ENCODE measurements at regions not wholly inside any gene's neighbourhood (a gene's known extent, or its start where the extent isn't known, plus 50 kb on each side); places are given as distances from the start of the nearest gene placed in this dataset.
"Not testable (repeated sequence)": the region's sequence is repeated elsewhere in the genome, so short reads cannot be mapped to it uniquely, and the experiment has no call there.

DNA sequence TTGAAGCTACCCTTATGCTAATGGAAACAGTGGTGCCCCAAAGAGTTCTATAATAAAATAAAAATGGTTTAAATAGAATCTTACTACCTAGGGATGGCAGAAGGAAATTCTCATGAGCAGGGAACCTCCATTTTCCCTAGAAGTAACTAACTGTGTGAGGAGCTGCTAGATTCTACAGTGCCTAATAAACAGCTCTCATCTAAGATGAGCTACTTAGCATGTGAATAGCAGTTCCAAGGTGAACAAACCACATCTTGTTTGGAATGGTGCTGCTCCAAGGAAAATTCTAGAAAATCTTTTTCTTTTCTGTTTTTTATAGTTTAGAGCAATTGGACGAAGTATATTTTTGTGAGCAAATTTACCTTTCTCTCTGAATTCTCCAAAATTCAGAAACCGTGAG is 1015.3 kb upstream of the NOVA1 start:
- TF ChIP-seq, protein P1, sequence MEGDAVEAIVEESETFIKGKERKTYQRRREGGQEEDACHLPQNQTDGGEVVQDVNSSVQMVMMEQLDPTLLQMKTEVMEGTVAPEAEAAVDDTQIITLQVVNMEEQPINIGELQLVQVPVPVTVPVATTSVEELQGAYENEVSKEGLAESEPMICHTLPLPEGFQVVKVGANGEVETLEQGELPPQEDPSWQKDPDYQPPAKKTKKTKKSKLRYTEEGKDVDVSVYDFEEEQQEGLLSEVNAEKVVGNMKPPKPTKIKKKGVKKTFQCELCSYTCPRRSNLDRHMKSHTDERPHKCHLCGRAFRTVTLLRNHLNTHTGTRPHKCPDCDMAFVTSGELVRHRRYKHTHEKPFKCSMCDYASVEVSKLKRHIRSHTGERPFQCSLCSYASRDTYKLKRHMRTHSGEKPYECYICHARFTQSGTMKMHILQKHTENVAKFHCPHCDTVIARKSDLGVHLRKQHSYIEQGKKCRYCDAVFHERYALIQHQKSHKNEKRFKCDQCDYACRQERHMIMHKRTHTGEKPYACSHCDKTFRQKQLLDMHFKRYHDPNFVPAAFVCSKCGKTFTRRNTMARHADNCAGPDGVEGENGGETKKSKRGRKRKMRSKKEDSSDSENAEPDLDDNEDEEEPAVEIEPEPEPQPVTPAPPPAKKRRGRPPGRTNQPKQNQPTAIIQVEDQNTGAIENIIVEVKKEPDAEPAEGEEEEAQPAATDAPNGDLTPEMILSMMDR (IDR thresholded peaks at IDR 0.05): no peak
- no peak for DNase-seq (ENCODE audit: low spot score)
- no peaks in the 10 kb centered on the region for H3K9me3 ChIP-seq
- H3K4me3 ChIP-seq: no peak overlapping the region
- H3K27ac ChIP-seq: no peak overlapping the region
- no peaks in the 10 kb centered on the region for H3K27me3 ChIP-seq
- no peaks in the 10 kb centered on the region for H3K36me3 ChIP-seq
- no peaks in the 10 kb centered on the region for H3K4me1 ChIP-seq

DNA sequence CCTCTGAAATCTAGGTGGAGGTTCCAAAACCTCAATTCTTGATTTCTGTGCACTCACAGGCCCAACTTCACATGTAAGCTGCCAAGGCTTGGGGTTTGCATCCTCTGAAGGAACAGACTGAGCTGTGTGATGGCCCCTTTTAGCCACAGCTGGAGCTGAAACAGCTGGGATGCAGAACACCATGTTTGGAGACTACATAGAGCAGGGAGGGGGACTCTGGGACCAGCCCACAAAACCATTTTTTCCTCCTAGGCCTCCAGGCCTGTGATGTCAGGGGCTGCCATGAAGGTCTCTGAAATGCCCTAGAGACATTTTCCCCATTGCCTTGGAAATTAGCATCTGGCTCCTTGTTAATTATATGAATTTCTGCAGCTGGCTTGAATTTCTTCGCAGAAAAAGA is 1025.9 kb upstream of the NOVA1 start:
- Histone ChIP-seq H3K4me3 (no peak overlapping the region), H3K9me3 (peaks cover 2 to 8% of the 10 kb centered on the region in 2 donors), H3K27ac (no peak overlapping the region), H3K27me3 (no peaks in the 10 kb centered on the region), H3K36me3 (no peaks in the 10 kb centered on the region), H3K4me1 (no peaks in the 10 kb centered on the region)
- TF ChIP-seq, protein P1 (IDR thresholded peaks at IDR 0.05): no peak
- DNase-seq (ENCODE audit: low spot score): no peak

DNA sequence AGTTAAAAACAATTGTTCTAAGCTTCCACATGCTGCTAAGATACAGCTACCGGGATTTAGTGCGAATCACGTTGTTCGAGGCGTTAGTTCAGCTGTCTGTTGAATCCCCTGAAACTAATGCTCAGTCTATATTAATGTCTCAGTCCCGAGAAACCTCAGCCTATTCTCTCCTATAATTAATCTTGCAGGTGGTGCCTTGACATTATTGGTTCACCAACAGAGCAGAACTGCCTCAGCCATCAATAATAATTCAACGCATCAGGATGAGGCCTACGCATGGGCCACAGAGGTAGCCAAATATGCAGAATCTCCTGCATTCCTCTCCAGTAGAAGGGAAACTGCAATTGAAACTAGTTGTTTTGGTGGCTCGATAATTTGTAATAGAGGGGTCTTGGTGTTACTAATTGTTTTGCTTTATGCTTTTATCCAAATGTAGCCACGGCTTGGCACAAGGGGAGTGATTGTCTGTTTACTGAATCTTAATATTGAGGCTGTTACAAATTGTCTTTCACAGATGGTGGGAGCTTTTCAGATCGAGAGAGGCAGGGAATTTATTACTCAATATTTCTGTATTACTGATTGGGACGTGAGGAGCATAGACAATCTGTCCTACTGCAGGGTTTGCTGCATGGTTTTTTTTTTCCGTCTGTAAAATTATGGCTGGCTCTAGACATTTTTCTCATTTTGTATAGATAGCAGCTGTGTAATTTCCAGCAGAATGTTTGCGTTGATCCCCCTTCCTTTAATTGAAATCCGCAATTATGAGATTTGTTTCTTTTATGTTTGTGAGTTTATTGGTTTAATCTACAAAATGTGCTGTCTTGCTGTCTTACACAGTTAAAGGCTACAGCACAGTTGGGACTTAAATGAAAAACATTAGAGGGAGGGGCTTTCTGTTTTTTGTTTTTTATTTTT is 1036.5 kb upstream of the NOVA1 start:
- Histone ChIP-seq H3K9me3 (peaks cover 0 to under 1% of the 10 kb centered on the region in 2 donors), H3K27ac (no peak overlapping the region), H3K4me3 (no peak overlapping the region), H3K36me3 (no peaks in the 10 kb centered on the region), H3K27me3 (no peaks in the 10 kb centered on the region), H3K4me1 (no peaks in the 10 kb centered on the region)
- DNase-seq (ENCODE audit: low spot score): no peak
- TF ChIP-seq, protein P1 (IDR thresholded peaks at IDR 0.05): no peak

DNA sequence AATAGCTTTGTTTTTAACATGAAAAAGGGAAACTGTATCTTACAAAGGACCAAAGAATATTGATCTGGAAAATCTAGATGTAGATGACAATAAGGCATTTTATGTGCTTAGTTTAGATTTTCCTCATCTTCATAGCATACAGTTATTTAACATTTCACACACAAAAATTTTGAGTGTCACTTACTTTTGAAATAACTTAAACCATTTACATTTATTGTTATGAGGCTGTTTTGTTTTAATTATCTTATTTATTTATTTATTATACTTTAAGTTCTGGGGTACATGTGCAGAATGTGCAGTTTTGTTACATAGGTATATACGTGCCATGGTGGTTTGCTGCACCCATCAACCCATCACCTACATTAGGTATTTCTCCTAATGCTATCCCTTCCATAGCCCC is 1042.9 kb upstream of the NOVA1 start:
- H3K36me3 ChIP-seq; DNase-seq (ENCODE audit: low spot score); H3K4me1 ChIP-seq; H3K4me3 ChIP-seq; H3K27me3 ChIP-seq; H3K27ac ChIP-seq: not testable (repeated sequence)
- peaks cover 0 to 23% of the 10 kb centered on the region in 2 donors for H3K9me3 ChIP-seq

DNA sequence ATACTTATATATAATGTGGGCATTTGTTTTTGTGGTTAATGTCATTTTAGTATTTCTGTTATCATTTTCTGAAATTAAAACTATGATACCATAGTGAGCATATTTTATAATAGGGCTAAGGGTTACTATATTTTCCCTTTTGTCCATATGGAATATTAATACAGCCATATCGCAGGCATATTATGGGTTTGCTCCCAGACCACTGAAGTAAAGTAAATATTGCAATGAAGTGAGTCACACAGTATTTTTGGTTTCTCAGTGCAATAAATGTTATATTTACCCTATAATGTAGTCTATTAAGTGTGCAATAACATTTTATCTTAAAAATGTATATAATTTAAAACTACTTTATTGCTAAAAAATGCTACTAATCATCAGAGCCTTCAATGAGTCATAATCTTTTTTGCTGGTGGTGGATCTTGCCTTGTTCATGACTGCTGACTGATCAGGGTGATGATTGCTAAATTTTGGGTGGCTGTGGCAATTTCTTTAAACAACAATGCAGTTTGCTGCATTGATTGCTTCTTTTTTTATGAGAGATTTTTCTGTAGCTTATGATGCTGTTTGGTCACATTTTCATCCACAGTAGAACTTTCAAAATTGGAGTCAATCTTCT is 1044.5 kb upstream of the NOVA1 start:
- Histone ChIP-seq H3K4me3 (no peak overlapping the region), H3K4me1 (no peaks in the 10 kb centered on the region), H3K27ac (no peak overlapping the region), H3K9me3 (peaks cover 0 to 23% of the 10 kb centered on the region in 2 donors), H3K27me3 (no peaks in the 10 kb centered on the region), H3K36me3 (no peaks in the 10 kb centered on the region)
- TF ChIP-seq, protein P1 (IDR thresholded peaks at IDR 0.05): no peak
- no peak for DNase-seq (ENCODE audit: low spot score)

DNA sequence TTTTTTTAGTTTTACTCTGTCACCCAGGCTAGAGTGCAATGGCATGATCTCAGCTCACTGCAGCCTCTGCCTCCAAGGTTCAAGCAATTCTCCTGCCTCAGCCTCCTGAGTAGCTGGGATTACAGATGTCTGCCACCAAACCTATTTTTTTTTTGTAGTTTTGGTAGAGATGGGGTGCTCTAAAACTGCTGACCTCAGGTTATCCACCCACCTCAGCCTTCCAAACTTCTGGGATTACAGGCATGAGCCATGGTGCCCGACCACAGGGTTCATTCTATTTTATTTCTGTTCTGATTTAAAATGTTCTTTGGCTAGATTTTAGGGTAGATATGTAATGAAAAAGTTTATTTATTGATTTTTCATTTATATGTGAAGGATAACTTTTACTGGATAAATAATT is 1062.8 kb upstream of the NOVA1 start:
- Histone ChIP-seq H3K27me3 (no peaks in the 10 kb centered on the region), H3K27ac (no peak overlapping the region), H3K4me3 (no peak overlapping the region), H3K36me3 (no peaks in the 10 kb centered on the region), H3K4me1 (no peaks in the 10 kb centered on the region), H3K9me3 (peaks cover 0 to 17% of the 10 kb centered on the region in 2 donors)
- no peak for DNase-seq (ENCODE audit: low spot score)
- TF ChIP-seq, protein P1 (IDR thresholded peaks at IDR 0.05): no peak

All from right atrium auricular region (tissue), 2 donors.